ENCODE measurements at regions not wholly inside any gene's neighbourhood (a gene's known extent, or its start where the extent isn't known, plus 50 kb on each side); places are given as distances from the start of the nearest gene placed in this dataset.
"Not testable (repeated sequence)": the region's sequence is repeated elsewhere in the genome, so short reads cannot be mapped to it uniquely, and the experiment has no call there.

DNA sequence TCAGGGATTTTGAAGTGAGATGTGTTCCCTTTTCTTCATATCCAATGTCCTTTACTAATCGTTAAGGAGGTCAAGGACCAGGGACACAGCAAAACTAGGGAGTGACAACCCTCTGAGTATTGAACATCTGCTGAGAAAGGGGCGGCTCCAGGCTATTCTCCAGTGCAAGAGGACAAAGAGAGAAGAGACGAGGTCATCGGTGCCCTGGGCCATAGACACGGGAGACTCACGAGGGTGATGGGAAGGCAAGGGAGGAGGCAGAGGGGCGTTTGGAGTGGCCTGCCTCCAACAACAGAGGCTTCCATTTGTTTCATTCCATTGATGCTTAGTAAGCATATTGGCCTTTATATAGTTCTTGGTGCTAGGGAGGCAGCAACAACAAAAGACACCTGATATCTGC, 268.4 kb downstream of the CXCL12 start:
- TF ChIP-seq, protein P1, sequence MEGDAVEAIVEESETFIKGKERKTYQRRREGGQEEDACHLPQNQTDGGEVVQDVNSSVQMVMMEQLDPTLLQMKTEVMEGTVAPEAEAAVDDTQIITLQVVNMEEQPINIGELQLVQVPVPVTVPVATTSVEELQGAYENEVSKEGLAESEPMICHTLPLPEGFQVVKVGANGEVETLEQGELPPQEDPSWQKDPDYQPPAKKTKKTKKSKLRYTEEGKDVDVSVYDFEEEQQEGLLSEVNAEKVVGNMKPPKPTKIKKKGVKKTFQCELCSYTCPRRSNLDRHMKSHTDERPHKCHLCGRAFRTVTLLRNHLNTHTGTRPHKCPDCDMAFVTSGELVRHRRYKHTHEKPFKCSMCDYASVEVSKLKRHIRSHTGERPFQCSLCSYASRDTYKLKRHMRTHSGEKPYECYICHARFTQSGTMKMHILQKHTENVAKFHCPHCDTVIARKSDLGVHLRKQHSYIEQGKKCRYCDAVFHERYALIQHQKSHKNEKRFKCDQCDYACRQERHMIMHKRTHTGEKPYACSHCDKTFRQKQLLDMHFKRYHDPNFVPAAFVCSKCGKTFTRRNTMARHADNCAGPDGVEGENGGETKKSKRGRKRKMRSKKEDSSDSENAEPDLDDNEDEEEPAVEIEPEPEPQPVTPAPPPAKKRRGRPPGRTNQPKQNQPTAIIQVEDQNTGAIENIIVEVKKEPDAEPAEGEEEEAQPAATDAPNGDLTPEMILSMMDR (IDR thresholded peaks at IDR 0.05; ENCODE audit: insufficient read depth, low read depth, low read length, missing control alignments), result no peak
- no peak for DNase-seq (ENCODE audit: low read depth)
- H3K4me3 ChIP-seq (ENCODE audit: low read depth, low read length), result no peak overlapping the region

- TF ChIP-seq, protein P1 (IDR thresholded peaks at IDR 0.05; ENCODE audit: insufficient read depth, low read depth, low read length, missing control alignments), result no peak
- no peak for DNase-seq (ENCODE audit: low read depth)
- no peak overlapping the region for H3K4me3 ChIP-seq (ENCODE audit: low read depth, low read length)
Observed at GRCh38 chr10:44115516-44115915, 269.4 kb downstream of the CXCL12 start.

DNA sequence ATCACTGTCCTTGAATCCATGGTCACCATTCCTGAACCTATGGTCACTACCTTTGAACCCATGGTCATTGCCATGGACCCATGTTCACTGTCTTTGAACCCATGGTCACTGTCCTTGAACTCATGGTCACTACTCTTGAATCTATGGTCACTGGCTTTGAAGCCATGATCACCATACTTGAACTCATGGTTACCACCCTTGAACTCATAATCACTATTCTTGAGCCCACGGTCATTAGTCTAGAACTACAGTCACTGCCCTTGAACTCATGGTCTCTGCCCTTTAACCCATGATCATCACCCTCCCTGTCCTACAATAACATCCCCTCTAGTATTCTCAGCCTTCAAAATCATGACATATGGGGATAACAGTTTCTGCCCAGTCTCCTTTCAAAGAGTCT, 270.5 kb downstream of the CXCL12 start:
- TF ChIP-seq, protein P1 (IDR thresholded peaks at IDR 0.05; ENCODE audit: insufficient read depth, low read depth, low read length, missing control alignments), result no peak
- DNase-seq (ENCODE audit: low read depth), result no peak
- no peak overlapping the region for H3K4me3 ChIP-seq (ENCODE audit: low read depth, low read length)

DNA sequence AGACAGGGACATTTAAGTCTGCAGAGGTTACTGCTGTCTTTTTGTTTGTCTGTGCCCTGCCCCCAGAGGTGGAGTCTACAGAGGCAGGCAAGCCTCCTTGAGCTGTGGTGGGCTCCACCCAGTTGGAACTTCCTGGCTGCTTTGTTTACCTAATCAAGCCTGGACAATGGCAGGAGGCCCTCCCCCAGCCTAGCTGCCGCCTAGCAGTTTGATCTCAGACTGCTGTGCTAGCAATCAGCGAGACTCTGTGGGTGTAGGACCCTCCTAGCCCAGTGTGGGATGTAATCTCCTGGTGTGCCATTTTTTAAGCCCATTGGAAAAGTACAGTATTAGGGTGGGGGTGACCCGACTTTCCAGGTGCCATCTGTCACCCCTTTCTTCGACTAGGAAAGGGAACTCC, 272.6 kb downstream of the CXCL12 start:
- not testable (repeated sequence) for DNase-seq (ENCODE audit: low read depth); H3K4me3 ChIP-seq (ENCODE audit: low read depth, low read length)

DNA sequence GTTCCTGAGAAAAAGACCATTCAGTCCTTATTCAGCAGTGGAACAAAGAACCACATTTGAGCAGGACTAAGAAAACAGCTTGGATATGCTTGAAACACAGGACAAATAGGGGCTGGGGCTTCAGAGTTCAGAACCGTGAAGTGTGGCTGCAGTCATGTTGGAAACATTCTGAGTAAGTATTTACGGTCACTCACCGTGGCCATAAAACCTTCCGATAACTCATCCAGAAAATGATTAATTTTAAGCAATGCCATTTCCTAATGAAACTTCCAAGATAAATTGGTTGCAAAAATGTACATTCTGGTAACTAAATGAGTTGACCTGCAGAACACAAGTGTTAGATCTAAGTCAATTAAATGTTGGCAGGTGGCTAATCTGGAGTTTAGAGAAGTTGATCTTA, 279.2 kb downstream of the CXCL12 start:
- TF ChIP-seq, protein P1 (IDR thresholded peaks at IDR 0.05; ENCODE audit: insufficient read depth, low read depth, low read length, missing control alignments), result no peak
- no peak for DNase-seq (ENCODE audit: low read depth)
- H3K4me3 ChIP-seq (ENCODE audit: low read depth, low read length), result no peak overlapping the region

DNA sequence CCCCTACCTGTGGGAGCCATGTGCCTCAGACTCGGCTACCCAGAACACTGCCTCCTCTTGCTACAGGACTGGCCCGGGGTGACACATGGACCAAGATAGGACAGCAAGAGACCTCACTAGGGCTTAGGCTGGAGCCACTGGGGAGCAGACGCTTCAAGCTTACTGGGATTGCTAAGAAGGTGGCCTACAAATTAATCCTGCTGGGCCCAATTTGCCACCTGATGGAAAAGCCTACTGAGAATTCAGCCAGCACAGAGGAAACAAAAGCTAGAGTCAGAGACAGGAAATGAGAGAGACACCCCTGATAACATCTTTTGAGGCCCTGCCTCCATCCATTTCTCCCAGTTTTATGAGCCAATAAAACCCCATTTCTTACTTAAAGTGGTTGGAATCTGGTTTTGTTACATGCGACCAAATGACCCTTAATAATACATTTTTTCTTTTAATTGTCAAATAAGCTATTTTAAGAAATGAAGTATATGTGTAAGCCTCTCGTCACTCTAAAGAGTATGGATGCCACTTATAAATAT, 282.1 kb downstream of the CXCL12 start:
- no peak overlapping the region for H3K4me3 ChIP-seq (ENCODE audit: low read depth, low read length)
- TF ChIP-seq, protein P1 (IDR thresholded peaks at IDR 0.05; ENCODE audit: insufficient read depth, low read depth, low read length, missing control alignments), result no peak
- no peak for DNase-seq (ENCODE audit: low read depth)

- no peak overlapping the region for H3K4me3 ChIP-seq (ENCODE audit: low read depth, low read length)
- TF ChIP-seq, protein P1 (IDR thresholded peaks at IDR 0.05; ENCODE audit: insufficient read depth, low read depth, low read length, missing control alignments), result no peak
- DNase-seq (ENCODE audit: low read depth), result no peak
Observed at GRCh38 chr10:44101082-44101481, 283.8 kb downstream of the CXCL12 start.

Data from GM12865 (cell line).